Astrocyte of the spinal cord (primary cell): ENCODE measurements at regions not wholly inside any gene's neighbourhood (a gene's known extent, or its start where the extent isn't known, plus 50 kb on each side); places are given as distances from the start of the nearest gene placed in this dataset.

Experiments
- DNase-seq: peaks from one replicate; pipeline ENCODE4 v3.0.0; 2011; ENCODE audit warnings: low read depth, low spot score
- H3K4me3 ChIP-seq: 2 replicates; pipeline ENCODE4 v1.5.1; 2011; ENCODE audit warnings: low read depth, mild to moderate bottlenecking, low read length, moderate library complexity
- in situ Hi-C: cut with HindIII; loops from 2 replicates; pipeline ENCODE4 v1.10.0; 2017; ENCODE audit warnings: low sequenced_read_pairs
- TF ChIP-seq, protein P1 (sequence below): IDR thresholded peaks from 2 replicates; pipeline ENCODE4 v1.5.1; 2012; ENCODE audit warnings: low read depth, mild to moderate bottlenecking, low read length, inconsistent platforms

DNA sequence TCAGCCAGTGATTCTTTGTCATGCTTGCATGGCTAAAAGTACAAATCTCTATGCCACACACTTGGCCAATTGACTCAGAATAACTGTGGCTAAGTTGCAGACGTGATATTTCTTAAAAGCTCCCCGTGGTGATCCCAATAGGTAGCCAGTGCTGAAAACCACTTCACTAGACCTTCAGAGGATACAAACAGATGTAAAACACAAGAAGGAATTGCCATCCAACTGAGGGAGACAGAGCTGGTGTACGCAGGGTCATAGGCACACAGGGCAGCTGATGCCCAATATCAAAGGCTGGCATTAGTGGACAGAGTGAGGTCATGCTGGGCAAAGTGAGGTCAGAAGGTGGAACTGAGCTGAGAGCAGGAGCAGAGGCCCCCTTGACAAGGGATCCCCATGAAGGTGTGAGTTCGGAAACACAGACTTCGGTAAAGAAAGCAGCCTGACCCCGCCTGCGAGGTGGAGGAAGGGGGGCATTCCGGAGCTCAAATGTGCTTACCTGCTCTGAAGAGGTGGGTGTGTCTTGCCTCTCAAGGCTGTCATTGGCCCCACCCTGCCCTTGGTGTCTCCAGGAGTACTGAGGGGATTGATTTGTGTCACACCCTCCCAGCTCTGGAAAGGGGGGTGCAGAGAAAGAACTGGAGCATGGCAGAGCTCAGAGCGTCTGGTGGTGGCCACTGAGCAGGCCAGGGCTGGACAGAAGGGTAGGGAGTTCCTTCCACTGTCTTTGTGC, 344.9 kb upstream of the B3GAT1 start:
- DNase-seq = no peak
- in situ Hi-C loops = no loop called here
- no peak overlapping the region for H3K4me3 ChIP-seq
- TF ChIP-seq, protein P1, sequence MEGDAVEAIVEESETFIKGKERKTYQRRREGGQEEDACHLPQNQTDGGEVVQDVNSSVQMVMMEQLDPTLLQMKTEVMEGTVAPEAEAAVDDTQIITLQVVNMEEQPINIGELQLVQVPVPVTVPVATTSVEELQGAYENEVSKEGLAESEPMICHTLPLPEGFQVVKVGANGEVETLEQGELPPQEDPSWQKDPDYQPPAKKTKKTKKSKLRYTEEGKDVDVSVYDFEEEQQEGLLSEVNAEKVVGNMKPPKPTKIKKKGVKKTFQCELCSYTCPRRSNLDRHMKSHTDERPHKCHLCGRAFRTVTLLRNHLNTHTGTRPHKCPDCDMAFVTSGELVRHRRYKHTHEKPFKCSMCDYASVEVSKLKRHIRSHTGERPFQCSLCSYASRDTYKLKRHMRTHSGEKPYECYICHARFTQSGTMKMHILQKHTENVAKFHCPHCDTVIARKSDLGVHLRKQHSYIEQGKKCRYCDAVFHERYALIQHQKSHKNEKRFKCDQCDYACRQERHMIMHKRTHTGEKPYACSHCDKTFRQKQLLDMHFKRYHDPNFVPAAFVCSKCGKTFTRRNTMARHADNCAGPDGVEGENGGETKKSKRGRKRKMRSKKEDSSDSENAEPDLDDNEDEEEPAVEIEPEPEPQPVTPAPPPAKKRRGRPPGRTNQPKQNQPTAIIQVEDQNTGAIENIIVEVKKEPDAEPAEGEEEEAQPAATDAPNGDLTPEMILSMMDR = no peak

DNA sequence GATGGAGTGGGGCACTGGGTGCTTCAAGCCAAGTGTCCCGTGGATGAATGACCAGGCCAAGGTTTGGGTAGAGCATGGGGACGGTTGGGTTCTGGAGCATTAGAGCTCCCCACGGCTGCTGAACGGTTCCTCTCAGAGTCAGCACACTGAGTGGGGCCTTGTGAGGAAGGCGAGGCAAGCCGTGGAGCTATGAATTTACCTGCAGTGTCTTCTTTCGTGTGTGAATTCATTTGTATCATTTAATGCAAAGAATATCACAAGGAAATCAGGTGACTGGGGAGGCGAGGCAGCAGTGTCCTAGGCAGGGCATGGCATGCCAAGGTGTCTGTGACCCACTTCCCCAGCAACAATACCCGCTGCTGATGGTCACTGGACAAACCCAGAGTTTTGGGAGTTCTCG, 343.5 kb upstream of the B3GAT1 start:
- in situ Hi-C loops = no loop called here
- DNase-seq = no peak

DNA sequence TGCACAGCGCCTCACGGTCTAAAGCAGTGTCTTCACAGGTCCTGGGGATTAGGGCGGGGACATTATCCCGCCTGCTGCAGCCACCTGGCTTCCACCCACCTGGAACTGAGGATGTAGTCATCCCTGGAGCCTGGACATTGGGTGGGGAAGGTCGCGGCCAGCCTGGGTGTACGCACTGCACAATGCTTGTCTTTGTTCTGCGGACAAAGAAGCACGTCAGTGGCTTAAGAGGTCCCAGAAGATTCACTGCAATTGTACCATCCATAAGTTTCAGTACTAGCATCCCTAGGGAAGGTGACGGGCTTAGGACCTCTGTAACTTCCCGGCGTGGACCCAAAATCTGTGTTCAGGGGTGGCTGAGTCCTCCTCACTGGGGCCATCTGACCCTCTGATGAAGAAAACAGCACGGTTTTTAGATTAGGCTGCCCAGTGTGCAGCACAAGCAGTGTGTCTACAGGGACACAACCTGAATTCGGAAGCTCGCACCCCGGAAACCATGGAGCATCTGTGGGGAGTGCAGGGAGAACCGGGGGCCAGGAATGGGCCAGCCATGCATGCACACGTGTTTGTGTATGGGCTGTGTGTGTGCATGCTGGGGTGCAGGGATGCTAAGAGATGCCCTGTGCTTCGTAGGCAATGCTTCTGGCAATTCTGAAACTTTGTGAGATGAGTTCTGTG, 342.6 kb upstream of the B3GAT1 start:
- in situ Hi-C loops = no loop called here
- no peak for DNase-seq
- no peak overlapping the region for H3K4me3 ChIP-seq
- TF ChIP-seq, protein P1 = no peak

More for the DNA sequence above, 343.5 kb upstream of the B3GAT1 start:
- H3K4me3 ChIP-seq = no peak overlapping the region
- TF ChIP-seq, protein P1 = no peak

DNA sequence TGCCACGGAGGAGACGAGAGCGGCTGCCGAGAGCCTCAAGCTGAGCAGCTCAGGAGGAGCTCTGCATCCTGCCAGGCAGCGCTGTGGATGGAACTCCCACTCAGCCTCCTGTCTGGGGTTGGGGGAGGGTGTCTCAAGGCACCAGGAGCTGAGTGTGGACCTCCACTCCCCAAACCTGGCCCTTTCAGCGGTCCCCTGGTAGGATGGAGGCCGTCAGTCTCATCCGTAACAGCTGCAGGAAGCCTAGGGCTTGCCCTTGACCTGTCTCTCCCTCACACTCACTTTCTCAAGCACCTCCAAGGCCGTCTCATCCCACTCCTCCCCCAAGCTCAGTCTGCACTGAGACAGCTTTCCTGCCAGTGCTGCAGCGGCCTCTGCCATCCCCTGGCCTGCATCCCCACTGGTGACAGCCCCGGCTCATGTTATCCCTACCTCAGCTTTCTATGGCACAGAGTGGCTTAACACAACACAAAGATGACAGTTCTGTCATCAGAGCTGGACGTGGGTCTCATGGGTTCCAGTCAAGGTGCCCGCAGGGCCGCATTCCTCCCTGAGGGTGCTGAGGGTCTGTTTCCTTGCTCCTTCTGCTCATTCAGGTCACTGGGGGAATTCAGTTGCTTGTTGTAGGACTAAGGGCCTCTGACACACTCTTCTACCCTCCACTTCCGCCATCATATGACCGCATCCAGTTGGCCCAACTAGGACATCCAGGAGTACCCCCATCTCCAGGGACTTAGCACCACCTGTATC, 341.9 kb upstream of the B3GAT1 start:
- no peak for DNase-seq
- TF ChIP-seq, protein P1 = no peak
- in situ Hi-C loops = no loop called here
- H3K4me3 ChIP-seq = no peak overlapping the region

DNA sequence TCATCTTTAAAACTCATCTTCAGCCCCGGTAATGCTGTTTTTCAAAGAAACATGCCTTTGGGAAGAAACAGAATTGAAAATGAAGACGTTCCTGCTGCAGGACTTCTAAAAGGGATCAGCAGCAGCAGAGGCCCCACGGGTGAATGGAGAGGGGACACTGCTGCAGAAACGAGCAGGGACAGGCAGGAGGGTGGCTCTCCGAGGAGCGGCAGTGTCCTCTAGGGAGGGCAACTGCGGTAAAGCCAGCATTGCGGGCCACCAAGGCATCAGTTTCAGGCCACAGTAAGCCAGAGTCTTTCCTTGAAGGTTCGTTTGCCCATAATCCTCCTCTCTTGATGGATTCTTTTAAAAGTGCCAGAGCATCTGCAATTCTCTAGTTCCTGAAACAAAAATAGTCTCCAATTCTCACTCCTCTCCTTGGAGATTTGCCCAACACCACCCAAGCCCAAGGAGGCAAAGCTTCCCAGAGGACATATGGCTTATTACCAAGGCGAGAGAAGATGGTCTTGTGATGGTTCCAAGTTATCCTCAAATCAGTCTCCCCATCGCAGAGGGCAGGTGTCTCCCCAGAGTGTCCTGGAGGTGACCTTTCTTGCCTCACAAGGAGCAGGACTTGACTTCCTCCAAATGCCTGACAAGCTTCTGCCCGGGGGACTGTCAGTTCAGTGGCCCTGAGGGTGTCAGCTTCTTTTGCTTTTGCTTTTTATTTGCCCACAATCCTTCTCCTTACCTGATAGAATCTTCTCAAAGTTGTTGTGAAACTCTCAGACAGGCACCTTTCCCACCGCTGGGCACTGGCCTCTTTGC, 341.1 kb upstream of the B3GAT1 start:
- TF ChIP-seq, protein P1 = no peak
- DNase-seq = no peak
- H3K4me3 ChIP-seq = no peak overlapping the region
- in situ Hi-C loops = no loop called here

DNA sequence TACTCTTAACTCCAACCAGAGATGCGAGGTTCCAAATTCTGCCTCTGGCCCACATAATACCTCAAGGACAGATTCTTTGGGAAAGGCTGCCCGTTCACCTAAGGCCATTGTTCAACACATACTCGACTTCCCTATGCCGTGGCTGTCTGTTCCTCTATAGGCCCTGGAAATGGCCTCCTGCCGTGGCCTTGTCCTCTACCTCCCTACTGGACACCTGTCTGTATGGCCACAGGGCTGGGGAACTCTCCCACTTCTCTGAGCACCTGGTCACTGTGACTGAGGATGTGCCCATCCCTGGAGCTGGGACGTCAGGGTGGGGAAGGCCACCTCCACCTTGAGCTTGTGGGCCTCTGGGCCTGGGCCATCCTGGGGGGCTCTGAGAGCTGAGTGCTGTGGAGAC, 340.5 kb upstream of the B3GAT1 start:
- no peak for DNase-seq
- TF ChIP-seq, protein P1 = no peak
- in situ Hi-C loops = no loop called here

More for the DNA sequence above, 340.5 kb upstream of the B3GAT1 start:
- H3K4me3 ChIP-seq = no peak overlapping the region
